VCaP (cell line): ENCODE measurements at regions not wholly inside any gene's neighbourhood (a gene's known extent, or its start where the extent isn't known, plus 50 kb on each side); places are given as distances from the start of the nearest gene placed in this dataset.
"Not testable (repeated sequence)": the region's sequence is repeated elsewhere in the genome, so short reads cannot be mapped to it uniquely, and the experiment has no call there.

Experiments
- H3K27ac ChIP-seq: fragments of 450-650 bp; 2 replicates; pipeline ENCODE4 v1.5.1; 2017
- TF ChIP-seq, protein P1 (sequence below): fragments of 450-650 bp; conservative IDR thresholded peaks from 2 replicates; pipeline ENCODE4 v1.5.1; 2017; ENCODE audit warnings: mild to moderate bottlenecking, moderate library complexity

- H3K27ac ChIP-seq = no peak overlapping the region
- TF ChIP-seq, protein P1, sequence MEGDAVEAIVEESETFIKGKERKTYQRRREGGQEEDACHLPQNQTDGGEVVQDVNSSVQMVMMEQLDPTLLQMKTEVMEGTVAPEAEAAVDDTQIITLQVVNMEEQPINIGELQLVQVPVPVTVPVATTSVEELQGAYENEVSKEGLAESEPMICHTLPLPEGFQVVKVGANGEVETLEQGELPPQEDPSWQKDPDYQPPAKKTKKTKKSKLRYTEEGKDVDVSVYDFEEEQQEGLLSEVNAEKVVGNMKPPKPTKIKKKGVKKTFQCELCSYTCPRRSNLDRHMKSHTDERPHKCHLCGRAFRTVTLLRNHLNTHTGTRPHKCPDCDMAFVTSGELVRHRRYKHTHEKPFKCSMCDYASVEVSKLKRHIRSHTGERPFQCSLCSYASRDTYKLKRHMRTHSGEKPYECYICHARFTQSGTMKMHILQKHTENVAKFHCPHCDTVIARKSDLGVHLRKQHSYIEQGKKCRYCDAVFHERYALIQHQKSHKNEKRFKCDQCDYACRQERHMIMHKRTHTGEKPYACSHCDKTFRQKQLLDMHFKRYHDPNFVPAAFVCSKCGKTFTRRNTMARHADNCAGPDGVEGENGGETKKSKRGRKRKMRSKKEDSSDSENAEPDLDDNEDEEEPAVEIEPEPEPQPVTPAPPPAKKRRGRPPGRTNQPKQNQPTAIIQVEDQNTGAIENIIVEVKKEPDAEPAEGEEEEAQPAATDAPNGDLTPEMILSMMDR = no peak
These were observed 191.1 kb downstream of the NAA11 start for GRCh38 chr4:79134767-79135166.

- H3K27ac ChIP-seq = no peak overlapping the region
- TF ChIP-seq, protein P1 = no peak
These were observed 193.0 kb downstream of the NAA11 start for GRCh38 chr4:79132826-79133225.

GRCh38 chr4:79121875-79122358 lies 182.7 kb upstream of the PAQR3 start:
- TF ChIP-seq, protein P1 = no peak
- no peak overlapping the region for H3K27ac ChIP-seq

- H3K27ac ChIP-seq = no peak overlapping the region
- TF ChIP-seq, protein P1 = no peak
These were observed 182.0 kb upstream of the PAQR3 start for GRCh38 chr4:79121223-79121622.

DNA sequence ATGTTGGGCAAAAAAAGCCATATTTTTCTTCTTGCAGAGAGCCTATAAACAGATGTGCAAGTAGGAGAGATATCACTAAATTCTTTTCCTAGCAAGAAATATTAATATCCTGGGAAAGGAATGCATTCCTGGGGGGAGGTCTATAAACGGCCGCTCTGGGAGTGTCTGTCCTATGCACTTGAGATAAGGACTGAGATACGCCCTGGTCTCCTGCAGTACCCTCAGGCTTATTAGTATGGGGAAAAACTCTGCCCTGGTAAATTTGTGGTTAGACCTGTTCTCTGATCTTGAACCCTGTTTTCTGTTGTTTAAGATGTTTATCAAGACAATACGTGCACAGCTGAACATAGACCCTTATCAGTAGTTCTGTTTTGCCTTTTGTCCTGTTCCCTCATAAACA lies 177.8 kb upstream of the PAQR3 start:
- H3K27ac ChIP-seq = not testable (repeated sequence)

DNA sequence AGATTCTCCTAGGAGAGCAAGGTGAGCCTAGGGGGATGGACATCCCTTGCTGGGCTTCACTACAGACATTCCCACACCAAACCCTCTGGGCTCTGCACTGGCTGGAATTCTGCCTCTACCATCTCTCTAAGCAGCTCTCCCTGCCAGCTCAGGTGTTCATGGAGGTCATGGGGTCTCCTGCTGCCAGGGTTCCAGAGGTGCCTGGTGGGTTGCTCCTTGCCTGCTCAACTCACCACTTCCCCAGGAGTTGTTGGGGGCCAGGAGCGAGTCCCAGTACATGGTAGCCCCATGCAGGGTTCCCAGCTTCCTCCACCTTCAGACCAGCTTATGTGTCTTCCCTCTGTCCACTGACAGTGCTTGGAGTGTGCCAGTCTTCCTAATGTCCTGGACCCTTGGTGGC lies 167.8 kb upstream of the PAQR3 start:
- H3K27ac ChIP-seq = no peak overlapping the region
- TF ChIP-seq, protein P1 = no peak

DNA sequence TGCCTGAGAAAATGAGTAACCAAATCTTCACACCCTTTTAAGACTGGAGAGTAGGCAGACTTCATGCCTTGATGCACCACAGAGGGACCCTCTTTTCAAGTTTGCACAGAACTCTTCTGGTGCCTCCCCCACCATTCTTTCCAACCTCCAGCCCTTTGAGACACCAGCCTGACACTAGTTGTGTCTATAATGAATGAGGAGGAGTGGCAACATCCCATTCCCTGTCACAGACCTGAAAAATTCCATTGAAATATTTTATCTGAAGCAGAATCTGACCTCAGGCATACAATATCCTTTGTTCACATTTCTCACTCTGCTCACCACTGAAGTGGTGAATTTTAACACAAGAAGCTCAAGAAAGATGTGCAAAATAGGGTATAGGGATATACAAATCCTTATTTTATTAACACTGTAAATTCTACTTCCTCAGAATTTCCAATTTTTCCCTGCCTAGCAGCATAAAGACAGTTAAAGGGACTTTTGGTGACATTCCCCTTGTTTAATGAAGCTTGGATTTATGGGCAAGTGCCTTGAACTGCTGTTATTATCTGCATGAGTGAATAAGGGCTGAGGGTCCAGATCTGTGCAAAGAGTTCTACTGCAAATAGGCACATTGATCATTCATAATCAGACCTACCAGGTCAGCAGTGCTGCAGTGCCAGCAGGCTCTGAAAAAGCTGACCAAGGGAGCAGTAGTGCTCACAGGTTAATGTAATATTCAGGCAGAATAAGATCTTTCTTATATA lies 149.9 kb upstream of the PAQR3 start:
- H3K27ac ChIP-seq = no peak overlapping the region
- TF ChIP-seq, protein P1 = no peak

GRCh38 chr4:79087071-79087470 lies 147.8 kb upstream of the PAQR3 start:
- TF ChIP-seq, protein P1 = no peak
- no peak overlapping the region for H3K27ac ChIP-seq
